NCI-H1105 (cell line): ENCODE measurements at regions not wholly inside any gene's neighbourhood (a gene's known extent, or its start where the extent isn't known, plus 50 kb on each side); places are given as distances from the start of the nearest gene placed in this dataset.

Experiments used
- DNase-seq: peaks from one replicate; lab custom pipeline; 2025; lab: John Stamatoyannopoulos, UW

DNA sequence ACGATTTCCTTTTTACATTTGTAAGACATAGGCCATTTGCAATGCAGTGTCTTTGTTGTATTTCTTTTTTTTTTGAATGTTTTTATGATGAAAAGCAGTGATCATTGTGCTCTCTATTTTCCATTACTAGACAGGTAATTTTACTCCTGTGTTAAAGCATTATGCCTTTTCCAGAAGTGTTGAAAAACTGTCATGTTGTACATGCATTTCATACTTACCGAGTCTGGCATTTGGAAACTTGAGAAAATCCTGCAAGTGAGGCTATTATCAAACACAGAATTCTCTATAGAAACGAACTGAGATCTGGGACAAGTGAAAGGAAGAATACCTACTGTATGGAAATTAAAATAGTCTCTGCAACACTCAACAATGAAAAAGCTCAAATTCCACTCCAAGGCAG is 78.6 kb upstream of the CNR1 start:
- DNase-seq: no peak

DNA sequence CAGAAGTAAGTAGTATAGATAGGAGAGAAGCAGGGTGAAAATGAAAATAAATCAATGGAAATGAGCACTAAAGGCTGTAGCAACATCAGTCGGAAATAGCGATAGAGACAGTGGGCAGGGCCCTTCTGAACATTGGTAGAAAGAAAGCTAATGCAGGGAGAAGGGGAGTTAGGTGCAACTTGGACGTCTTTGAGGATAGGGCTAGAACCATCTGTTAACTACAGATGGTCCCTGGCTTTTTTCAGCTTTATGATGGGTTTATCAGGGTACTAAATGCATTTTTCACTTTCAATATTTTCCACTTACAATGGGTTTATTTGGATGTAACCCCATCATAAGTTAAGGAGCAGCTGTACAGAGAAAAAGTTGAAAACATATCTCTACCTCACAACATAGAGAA is 72.8 kb upstream of the CNR1 start:
- no peak for DNase-seq

DNA sequence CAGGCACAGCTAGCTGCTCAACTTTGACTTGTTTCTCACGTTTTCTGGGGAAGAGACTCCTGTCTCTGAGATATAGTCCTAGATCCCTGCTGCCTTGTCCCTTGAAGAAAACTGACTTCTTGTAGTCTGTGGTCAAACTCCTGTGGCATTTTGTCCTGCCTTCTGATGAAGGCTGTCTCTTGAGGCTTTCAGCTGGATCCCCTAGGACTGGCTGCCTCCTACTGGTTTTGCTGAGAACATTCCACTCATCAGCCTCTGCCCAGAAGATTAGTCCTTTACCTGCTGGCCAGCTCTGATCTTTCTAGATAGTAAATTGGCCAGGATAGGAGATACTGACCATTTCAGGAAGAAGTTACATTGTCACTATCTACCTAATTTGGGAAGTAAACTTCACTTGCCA is 71.9 kb upstream of the CNR1 start:
- DNase-seq: no peak

GRCh38 chr6:88236612-88237360 is 70.6 kb upstream of the CNR1 start:
- DNase-seq: no peak

DNA sequence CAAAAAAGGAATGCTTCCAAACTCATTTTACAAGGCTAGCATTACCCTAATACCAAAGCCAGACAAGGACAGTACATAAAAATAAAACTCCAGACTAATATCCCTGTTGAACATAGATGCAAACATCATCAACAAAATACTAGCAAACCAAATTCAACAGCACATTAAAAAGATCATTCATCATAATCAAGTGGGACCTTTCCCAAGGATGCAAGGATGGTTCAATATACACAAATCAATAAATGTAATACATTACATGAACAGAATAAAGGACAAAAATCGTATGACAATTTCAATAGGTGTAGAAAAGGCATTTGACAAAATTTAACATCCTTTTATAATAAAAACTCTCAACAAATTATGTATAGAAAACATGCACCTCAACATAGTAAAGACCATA is 66.6 kb upstream of the CNR1 start:
- no peak for DNase-seq

- DNase-seq: no peak
These were observed 57.2 kb upstream of the CNR1 start for GRCh38 chr6:88223298-88223697.

- no peak for DNase-seq
These were observed 54.3 kb upstream of the CNR1 start for GRCh38 chr6:88220493-88220892.

DNA sequence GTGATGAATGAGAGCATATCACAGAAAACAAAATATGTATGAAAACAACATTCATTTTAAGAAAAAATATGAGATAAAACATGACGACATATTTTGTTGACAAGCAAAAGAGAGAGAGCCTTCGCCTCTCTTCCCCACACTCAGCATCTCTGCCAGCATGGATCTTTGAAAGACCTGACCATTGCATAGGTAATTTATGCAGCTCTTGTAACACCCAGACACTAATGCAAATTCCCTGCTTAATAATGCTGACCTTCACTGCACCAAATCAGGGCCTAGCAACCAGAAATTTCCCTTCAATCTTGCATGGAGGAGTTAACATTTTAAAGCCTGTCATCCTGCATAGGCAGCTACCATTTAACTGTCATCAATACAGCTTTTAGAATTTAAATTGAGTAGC is 50.0 kb upstream of the CNR1 start:
- no peak for DNase-seq
